ENCODE measurements at regions not wholly inside any gene's neighbourhood (a gene's known extent, or its start where the extent isn't known, plus 50 kb on each side); places are given as distances from the start of the nearest gene placed in this dataset.
A peak's percentile ranks its signal among the peaks of the same experiment; 100 is the strongest.

GRCh38 chr16:31709181-31709580 is 164.4 kb upstream of the ZNF267 start:
- no peak for TF ChIP-seq CTCF (IDR thresholded peaks at IDR 0.05; ENCODE audit: unreplicated experiment)
- no peaks in the 10 kb centered on the region for H3K27me3 Mint-ChIP-seq (ENCODE audit: low read depth)
- H3K4me3 Mint-ChIP-seq: no peak overlapping the region
- no peak overlapping the region for H3K27ac Mint-ChIP-seq
- no peaks in the 10 kb centered on the region for H3K9me3 Mint-ChIP-seq
- no peak for DNase-seq (ENCODE audit: low spot score in 2 of 2, unreplicated experiment in 2 of 2)
- peaks cover 2% of the 10 kb centered on the region for H3K36me3 Mint-ChIP-seq
- peaks cover 3% of the 10 kb centered on the region for H3K4me1 Mint-ChIP-seq

GRCh38 chr16:31710134-31710533 is 163.5 kb upstream of the ZNF267 start:
- no peak for TF ChIP-seq CTCF (IDR thresholded peaks at IDR 0.05; ENCODE audit: unreplicated experiment)
- no peak overlapping the region for H3K27ac Mint-ChIP-seq
- H3K9me3 Mint-ChIP-seq: no peaks in the 10 kb centered on the region
- no peak overlapping the region for H3K4me3 Mint-ChIP-seq
- DNase-seq (ENCODE audit: low spot score in 2 of 2, unreplicated experiment in 2 of 2): no peak
- H3K4me1 Mint-ChIP-seq: peaks cover 12% of the 10 kb centered on the region
- no peaks in the 10 kb centered on the region for H3K27me3 Mint-ChIP-seq (ENCODE audit: low read depth)
- peaks cover 2% of the 10 kb centered on the region for H3K36me3 Mint-ChIP-seq

GRCh38 chr16:31710880-31711279 is 162.7 kb upstream of the ZNF267 start:
- Mint-ChIP-seq H3K4me1 (peaks cover 17% of the 10 kb centered on the region), H3K36me3 (no peaks in the 10 kb centered on the region), H3K27ac (no peak overlapping the region), H3K9me3 (no peaks in the 10 kb centered on the region), H3K27me3 (ENCODE audit: low read depth) (no peaks in the 10 kb centered on the region), H3K4me3 (no peak overlapping the region)
- no peak for TF ChIP-seq CTCF (IDR thresholded peaks at IDR 0.05; ENCODE audit: unreplicated experiment)
- no peak for DNase-seq (ENCODE audit: low spot score in 2 of 2, unreplicated experiment in 2 of 2)

- DNase-seq (ENCODE audit: low spot score in 2 of 2, unreplicated experiment in 2 of 2): no peak
- no peaks in the 10 kb centered on the region for H3K36me3 Mint-ChIP-seq
- H3K9me3 Mint-ChIP-seq: no peaks in the 10 kb centered on the region
- H3K4me3 Mint-ChIP-seq: no peak overlapping the region
- H3K4me1 Mint-ChIP-seq: peaks cover 17% of the 10 kb centered on the region
- TF ChIP-seq CTCF (IDR thresholded peaks at IDR 0.05; ENCODE audit: unreplicated experiment): no peak
- no peaks in the 10 kb centered on the region for H3K27me3 Mint-ChIP-seq (ENCODE audit: low read depth)
- no peak overlapping the region for H3K27ac Mint-ChIP-seq
Measured at GRCh38 chr16:31711344-31711845, 162.2 kb upstream of the ZNF267 start.

GRCh38 chr16:31712064-31712540 is 161.5 kb upstream of the ZNF267 start:
- Mint-ChIP-seq H3K27ac (peak overlapping the region; percentile 64), H3K4me1 (peaks cover 17% of the 10 kb centered on the region), H3K9me3 (no peaks in the 10 kb centered on the region), H3K27me3 (ENCODE audit: low read depth) (no peaks in the 10 kb centered on the region), H3K36me3 (peaks cover 4% of the 10 kb centered on the region), H3K4me3 (peak overlapping the region; percentile 34)
- no peak for DNase-seq (ENCODE audit: low spot score in 2 of 2, unreplicated experiment in 2 of 2)
- no peak for TF ChIP-seq CTCF (IDR thresholded peaks at IDR 0.05; ENCODE audit: unreplicated experiment)
